Brain microvascular endothelial cell (primary cell): ENCODE measurements at regions not wholly inside any gene's neighbourhood (a gene's known extent, or its start where the extent isn't known, plus 50 kb on each side); places are given as distances from the start of the nearest gene placed in this dataset.
A peak's percentile ranks its signal among the peaks of the same experiment; 100 is the strongest.

Experiments
- DNase-seq: peaks from one replicate; pipeline ENCODE4 v3.0.0-alpha.2; 2020
- H3K27ac ChIP-seq: fragments of 250-450 bp; sonication (Bioruptor Pico); 2 replicates; pipeline ENCODE4 v1.5.1; 2020; ENCODE audit warnings: mild to moderate bottlenecking, moderate library complexity
- H3K27me3 ChIP-seq: fragments of 250-450 bp; sonication (Bioruptor Pico); replicated peaks from 2 replicates; pipeline ENCODE4 v1.5.1; 2020; ENCODE audit warnings: mild to moderate bottlenecking
- H3K36me3 ChIP-seq: fragments of 250-450 bp; sonication (Bioruptor Pico); replicated peaks from 2 replicates; pipeline ENCODE4 v1.5.1; 2020; ENCODE audit warnings: mild to moderate bottlenecking
- H3K4me3 ChIP-seq: 2 replicates; pipeline ENCODE4 v1.5.1; 2011; ENCODE audit warnings: low read depth, mild to moderate bottlenecking, control low read depth, low read length, moderate library complexity
- in situ Hi-C: cut with HindIII; loops from 2 replicates; pipeline ENCODE4 v1.10.0; 2017; ENCODE audit warnings: low sequenced_read_pairs, low pct_ligation_motif_present
- TF ChIP-seq, protein P1 (sequence below): IDR thresholded peaks from 2 replicates; pipeline ENCODE4 v1.5.1; 2011; ENCODE audit warnings: low read depth, mild to moderate bottlenecking, moderate library complexity, low read length, control low read depth, inconsistent platforms; ENCODE audit errors: missing control alignments

DNA sequence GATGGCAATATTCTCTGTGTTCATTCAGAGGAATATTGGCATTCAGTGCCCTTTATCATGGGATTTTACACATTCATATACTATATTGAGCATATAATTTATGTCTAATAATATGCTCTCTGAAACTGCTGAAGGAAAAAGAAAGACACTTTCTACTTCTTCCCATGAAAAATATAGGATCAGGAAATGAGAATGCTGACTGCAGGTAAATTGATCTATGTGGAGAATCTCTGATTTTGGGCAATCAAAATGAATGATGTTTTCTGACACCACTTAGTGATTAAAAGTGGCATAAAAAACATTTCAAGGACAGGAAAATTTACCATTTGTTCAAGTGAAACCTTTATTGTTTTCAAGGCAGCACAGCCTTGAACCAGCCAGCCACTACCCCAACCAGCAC, 260.1 kb upstream of the STXBP5 start:
- H3K27ac ChIP-seq = no peak overlapping the region
- DNase-seq = no peak
- no peak overlapping the region for H3K4me3 ChIP-seq
- no peaks in the 10 kb centered on the region for H3K36me3 ChIP-seq
- no peaks in the 10 kb centered on the region for H3K27me3 ChIP-seq
- in situ Hi-C loops = no loop called here
- TF ChIP-seq, protein P1, sequence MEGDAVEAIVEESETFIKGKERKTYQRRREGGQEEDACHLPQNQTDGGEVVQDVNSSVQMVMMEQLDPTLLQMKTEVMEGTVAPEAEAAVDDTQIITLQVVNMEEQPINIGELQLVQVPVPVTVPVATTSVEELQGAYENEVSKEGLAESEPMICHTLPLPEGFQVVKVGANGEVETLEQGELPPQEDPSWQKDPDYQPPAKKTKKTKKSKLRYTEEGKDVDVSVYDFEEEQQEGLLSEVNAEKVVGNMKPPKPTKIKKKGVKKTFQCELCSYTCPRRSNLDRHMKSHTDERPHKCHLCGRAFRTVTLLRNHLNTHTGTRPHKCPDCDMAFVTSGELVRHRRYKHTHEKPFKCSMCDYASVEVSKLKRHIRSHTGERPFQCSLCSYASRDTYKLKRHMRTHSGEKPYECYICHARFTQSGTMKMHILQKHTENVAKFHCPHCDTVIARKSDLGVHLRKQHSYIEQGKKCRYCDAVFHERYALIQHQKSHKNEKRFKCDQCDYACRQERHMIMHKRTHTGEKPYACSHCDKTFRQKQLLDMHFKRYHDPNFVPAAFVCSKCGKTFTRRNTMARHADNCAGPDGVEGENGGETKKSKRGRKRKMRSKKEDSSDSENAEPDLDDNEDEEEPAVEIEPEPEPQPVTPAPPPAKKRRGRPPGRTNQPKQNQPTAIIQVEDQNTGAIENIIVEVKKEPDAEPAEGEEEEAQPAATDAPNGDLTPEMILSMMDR = no peak

DNA sequence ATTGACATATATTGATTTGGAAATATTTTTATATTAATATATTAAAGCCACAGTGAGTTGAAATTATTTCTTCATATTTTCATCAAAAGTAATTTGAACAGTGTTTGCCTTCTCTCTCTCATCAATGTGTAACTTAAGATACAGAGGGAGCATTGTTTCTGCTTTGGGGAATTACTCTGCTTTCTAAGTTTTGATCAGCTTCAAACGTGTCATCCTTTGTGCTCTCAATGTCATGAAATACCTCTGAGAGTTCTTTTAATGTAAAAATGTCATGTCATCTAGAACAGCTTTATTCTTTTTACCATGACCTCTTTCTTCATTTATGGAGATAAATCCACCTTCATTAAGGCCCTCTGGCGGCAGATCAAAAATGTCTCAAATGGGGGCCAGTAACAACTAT, 259.4 kb upstream of the STXBP5 start:
- Histone ChIP-seq H3K27me3 (no peaks in the 10 kb centered on the region), H3K4me3 (no peak overlapping the region), H3K36me3 (no peaks in the 10 kb centered on the region), H3K27ac (no peak overlapping the region)
- no peak for DNase-seq
- in situ Hi-C loops = no loop called here
- TF ChIP-seq, protein P1 = peak; percentile 23

DNA sequence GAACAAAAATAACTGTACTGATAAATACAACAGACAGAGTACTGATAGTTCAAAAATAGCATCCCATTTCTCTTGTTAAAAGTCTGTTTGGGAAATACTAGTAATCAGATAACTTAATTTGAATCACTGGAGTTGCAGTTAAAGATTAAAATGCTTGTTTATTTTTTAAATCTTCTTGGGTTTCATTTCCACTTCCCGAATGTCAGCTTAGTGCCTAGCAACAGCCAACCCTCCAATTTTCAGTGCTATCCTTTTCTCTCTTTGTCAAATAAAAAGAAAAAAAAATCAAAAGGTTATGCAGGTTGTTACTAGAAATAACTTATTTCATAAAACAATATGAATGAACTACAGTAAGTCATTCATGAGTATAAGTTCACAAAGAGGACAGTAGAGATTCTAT, 257.7 kb upstream of the STXBP5 start:
- in situ Hi-C loops = no loop called here
- no peak for DNase-seq
- H3K4me3 ChIP-seq = no peak overlapping the region

DNA sequence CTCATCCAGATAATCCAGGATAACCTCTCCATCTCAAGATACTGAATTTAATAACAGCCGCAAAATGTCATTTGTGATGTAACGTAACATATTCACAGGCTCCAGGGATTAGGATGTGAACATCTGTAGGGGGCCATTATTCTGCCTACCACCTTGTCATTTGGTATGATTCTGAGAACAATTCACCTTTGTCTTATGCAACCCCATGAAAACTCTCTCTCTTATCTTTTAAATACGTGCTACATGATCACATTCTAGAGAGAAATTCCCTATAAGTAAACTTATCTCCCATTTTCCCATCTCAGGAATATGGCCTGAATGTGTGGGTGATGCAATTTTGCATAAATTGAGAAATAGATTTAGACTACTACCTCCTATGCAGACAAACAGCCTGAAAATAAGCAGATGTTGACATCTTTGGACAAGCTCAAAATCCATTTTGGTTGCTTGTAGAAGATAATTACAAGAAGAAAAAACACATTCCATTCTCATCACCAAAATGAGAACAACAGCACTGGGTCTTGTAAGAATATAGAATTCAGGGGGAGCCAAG, 255.4 kb upstream of the STXBP5 start:
- H3K4me3 ChIP-seq = no peak overlapping the region
- H3K36me3 ChIP-seq = no peaks in the 10 kb centered on the region
- in situ Hi-C loops = no loop called here
- DNase-seq = no peak
- TF ChIP-seq, protein P1 = no peak
- H3K27me3 ChIP-seq = no peaks in the 10 kb centered on the region
- H3K27ac ChIP-seq = no peak overlapping the region

More for the DNA sequence above, 257.7 kb upstream of the STXBP5 start:
- H3K27me3 ChIP-seq = no peaks in the 10 kb centered on the region
- no peaks in the 10 kb centered on the region for H3K36me3 ChIP-seq
- TF ChIP-seq, protein P1 = no peak
- H3K27ac ChIP-seq = no peak overlapping the region

DNA sequence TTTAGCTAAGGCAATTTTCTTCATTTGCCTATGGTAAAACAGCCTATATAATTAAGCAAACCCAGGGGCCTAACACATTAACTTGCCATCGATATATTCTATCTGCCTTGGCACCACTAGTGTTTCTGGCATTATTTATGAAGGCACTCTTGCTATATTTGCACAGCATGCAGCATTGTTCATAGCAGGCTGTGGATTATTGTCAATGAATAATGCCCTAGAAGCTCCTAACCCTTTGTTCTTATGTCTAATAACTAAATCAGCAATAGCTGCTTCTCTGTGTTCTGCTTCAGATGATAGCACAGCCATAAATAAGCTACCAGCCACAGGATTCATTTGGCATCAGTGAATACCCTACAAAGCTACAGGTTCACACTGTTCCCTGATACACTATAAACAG, 254.8 kb upstream of the STXBP5 start:
- H3K27me3 ChIP-seq = no peaks in the 10 kb centered on the region
- H3K36me3 ChIP-seq = no peaks in the 10 kb centered on the region
- TF ChIP-seq, protein P1 = no peak
- DNase-seq = no peak
- no peak overlapping the region for H3K27ac ChIP-seq
- in situ Hi-C loops = no loop called here
- no peak overlapping the region for H3K4me3 ChIP-seq

DNA sequence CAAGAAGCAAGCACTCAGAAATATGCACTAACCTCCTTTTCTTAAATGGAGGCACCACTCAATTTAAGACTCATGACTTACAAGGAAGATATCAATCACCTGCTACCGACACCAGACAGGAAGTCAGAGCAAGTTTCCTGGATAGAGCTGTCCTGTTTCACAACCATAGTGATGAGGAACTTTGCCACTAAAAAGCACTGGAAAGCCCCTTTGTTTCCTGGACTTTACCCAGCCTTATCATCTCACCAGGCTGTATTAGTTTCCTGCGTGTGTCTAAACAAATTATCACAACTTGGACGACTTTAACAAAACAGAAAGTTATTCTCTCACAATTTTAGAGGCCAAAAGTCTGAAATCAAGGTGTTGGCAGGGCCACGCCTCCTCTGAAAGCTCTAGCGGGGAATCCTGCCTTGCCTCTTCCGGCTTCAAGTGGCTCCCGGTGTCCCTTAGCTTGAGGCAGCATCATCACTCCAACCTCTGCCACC, 253.8 kb upstream of the STXBP5 start:
- no peak overlapping the region for H3K4me3 ChIP-seq
- DNase-seq = no peak
- in situ Hi-C loops = no loop called here
- no peaks in the 10 kb centered on the region for H3K27me3 ChIP-seq
- TF ChIP-seq, protein P1 = no peak
- H3K27ac ChIP-seq = no peak overlapping the region
- H3K36me3 ChIP-seq = no peaks in the 10 kb centered on the region
